Neural progenitor cell (in vitro differentiated cells): ENCODE measurements at regions not wholly inside any gene's neighbourhood (a gene's known extent, or its start where the extent isn't known, plus 50 kb on each side); places are given as distances from the start of the nearest gene placed in this dataset.

Experiments used
- EZH2phosphoT487 ChIP-seq: fragments of 200-600 bp; sonication (generic); IDR thresholded peaks from 2 replicates; pipeline ENCODE4 v1.6.1; 2017; ENCODE audit warnings: antibody characterized with exemption
- TF ChIP-seq, protein P1 (sequence below): fragments of 200-600 bp; sonication (generic); IDR thresholded peaks from 2 replicates; pipeline ENCODE4 v1.5.1; 2017; ENCODE audit warnings: antibody characterized with exemption, mild to moderate bottlenecking

DNA sequence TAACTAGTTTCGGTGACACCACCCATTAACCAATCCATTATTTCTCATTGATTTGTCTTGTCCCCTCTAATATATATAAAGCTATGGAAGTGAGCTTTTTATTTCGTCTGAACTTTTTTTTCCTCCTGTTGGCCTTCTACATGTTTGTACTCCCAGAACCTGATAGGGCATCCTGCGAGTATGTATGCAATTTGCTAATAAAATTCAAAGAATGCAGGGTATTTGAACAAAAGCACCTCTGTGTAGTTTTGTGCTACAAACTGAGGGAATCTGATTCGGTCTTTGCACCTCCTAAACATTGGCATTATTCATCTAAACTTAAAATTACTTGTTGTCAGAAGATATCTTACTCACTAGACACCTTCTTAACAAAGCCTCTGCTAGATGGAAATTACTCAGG is 242.9 kb upstream of the TMEFF2 start:
- TF ChIP-seq, protein P1, sequence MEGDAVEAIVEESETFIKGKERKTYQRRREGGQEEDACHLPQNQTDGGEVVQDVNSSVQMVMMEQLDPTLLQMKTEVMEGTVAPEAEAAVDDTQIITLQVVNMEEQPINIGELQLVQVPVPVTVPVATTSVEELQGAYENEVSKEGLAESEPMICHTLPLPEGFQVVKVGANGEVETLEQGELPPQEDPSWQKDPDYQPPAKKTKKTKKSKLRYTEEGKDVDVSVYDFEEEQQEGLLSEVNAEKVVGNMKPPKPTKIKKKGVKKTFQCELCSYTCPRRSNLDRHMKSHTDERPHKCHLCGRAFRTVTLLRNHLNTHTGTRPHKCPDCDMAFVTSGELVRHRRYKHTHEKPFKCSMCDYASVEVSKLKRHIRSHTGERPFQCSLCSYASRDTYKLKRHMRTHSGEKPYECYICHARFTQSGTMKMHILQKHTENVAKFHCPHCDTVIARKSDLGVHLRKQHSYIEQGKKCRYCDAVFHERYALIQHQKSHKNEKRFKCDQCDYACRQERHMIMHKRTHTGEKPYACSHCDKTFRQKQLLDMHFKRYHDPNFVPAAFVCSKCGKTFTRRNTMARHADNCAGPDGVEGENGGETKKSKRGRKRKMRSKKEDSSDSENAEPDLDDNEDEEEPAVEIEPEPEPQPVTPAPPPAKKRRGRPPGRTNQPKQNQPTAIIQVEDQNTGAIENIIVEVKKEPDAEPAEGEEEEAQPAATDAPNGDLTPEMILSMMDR, result no peak
- TF ChIP-seq EZH2phosphoT487, result no peak
